KMS-11 (cell line): ENCODE measurements at regions not wholly inside any gene's neighbourhood (a gene's known extent, or its start where the extent isn't known, plus 50 kb on each side); places are given as distances from the start of the nearest gene placed in this dataset.
"Not testable (repeated sequence)": the region's sequence is repeated elsewhere in the genome, so short reads cannot be mapped to it uniquely, and the experiment has no call there.

Experiments used
- H2AFZ ChIP-seq: fragments of 200-600 bp; sonication (generic); 2 replicates; pipeline ENCODE4 v1.6.1; 2016; ENCODE audit warnings: antibody characterized with exemption, mixed run types, low read depth
- H3K27ac ChIP-seq: fragments of 200-600 bp; sonication (generic); 2 replicates; pipeline ENCODE4 v1.6.1; 2016; ENCODE audit warnings: mild to moderate bottlenecking, mixed run types
- H3K27me3 ChIP-seq: fragments of 200-600 bp; sonication (generic); 2 replicates; pipeline ENCODE4 v1.6.1; 2017; ENCODE audit warnings: mild to moderate bottlenecking, low read depth, mixed run types, moderate library complexity; ENCODE audit not compliant: insufficient read depth
- H3K36me3 ChIP-seq: fragments of 200-600 bp; sonication (generic); 2 replicates; pipeline ENCODE4 v1.6.1; 2017; ENCODE audit warnings: mild to moderate bottlenecking, mixed run types; ENCODE audit not compliant: insufficient read depth
- H3K4me1 ChIP-seq: fragments of 200-600 bp; sonication (generic); 2 replicates; pipeline ENCODE4 v1.6.1; 2016; ENCODE audit warnings: mild to moderate bottlenecking, low read depth, mixed run types; ENCODE audit not compliant: poor library complexity, severe bottlenecking
- H3K4me2 ChIP-seq: fragments of 200-600 bp; sonication (generic); 2 replicates; pipeline ENCODE4 v1.7.0; 2016; ENCODE audit warnings: mild to moderate bottlenecking, mixed run types
- H3K4me3 ChIP-seq: fragments of 200-600 bp; sonication (generic); IDR thresholded peaks from 2 replicates; pipeline ENCODE4 v1.6.1; 2017; ENCODE audit warnings: low read depth, low read length, mixed read lengths; ENCODE audit not compliant: insufficient read depth
- H3K79me2 ChIP-seq: fragments of 200-600 bp; sonication (generic); 2 replicates; pipeline ENCODE4 v1.6.1; 2016; ENCODE audit warnings: low read depth, mixed run types; ENCODE audit not compliant: insufficient read depth
- H3K9ac ChIP-seq: fragments of 200-600 bp; sonication (generic); 2 replicates; pipeline ENCODE4 v1.6.1; 2016; ENCODE audit warnings: mild to moderate bottlenecking, mixed run types
- H4K20me1 ChIP-seq: fragments of 200-600 bp; sonication (generic); 2 replicates; pipeline ENCODE4 v1.6.1; 2016; ENCODE audit warnings: mild to moderate bottlenecking, mixed run types; ENCODE audit not compliant: insufficient read depth
- TF ChIP-seq, protein P1 (sequence below): fragments of 200-600 bp; sonication (generic); conservative IDR thresholded peaks from 2 replicates; pipeline ENCODE4 v1.6.1; 2017; ENCODE audit warnings: low read depth, mild to moderate bottlenecking, antibody characterized with exemption, low read length, moderate library complexity, mixed read lengths

DNA sequence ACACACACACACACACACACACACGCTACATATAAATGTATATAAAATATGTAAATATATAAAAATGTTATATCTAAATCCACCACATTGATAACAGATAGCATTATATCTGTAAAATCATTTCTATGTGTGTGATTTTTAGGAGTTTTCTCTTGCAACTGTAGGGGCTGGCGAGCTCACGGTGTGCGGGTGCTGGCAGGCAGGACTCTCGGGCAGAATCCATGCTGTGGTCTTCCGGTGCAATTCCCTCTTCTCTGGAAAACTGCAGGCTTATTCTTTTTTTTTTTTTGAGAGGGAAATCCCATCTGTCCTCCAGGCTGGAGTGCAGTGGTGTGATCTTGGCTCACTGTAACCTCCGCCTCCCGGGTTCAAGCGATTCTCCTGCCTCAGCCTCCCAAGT lies 205.8 kb downstream of the NPIPB11 start:
- not testable (repeated sequence) for H3K4me1 ChIP-seq

DNA sequence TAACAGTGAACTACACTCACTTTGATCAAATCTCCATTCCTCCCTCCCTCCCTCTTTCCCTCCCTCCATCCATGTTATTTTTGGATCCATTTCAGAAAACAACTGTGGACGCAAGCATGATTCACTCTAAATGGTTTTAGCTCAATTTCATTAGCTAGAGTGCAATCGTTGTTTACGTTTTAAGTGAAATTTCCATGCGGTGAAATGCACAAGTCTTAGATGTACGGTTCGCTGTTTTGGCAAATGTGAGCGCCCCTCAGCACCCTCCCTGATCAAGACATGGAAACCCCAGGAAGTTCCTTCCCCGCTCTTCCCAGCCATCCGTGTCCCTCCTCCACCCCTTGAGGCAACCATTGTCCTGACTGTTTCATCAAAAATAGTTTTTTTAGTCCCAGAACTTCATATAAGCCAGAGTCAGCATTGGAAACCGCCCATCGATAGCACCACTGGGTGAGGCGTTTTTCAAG lies 206.3 kb downstream of the NPIPB11 start:
- H3K4me2 ChIP-seq, H3K4me3 ChIP-seq, H3K27ac ChIP-seq, H4K20me1 ChIP-seq, H2AFZ ChIP-seq, H3K36me3 ChIP-seq, H3K9ac ChIP-seq, H3K4me1 ChIP-seq, H3K79me2 ChIP-seq: not testable (repeated sequence)
- H3K27me3 ChIP-seq: peaks cover 11% of the 10 kb centered on the region; the same call in 1 of the 2 replicates

More for the DNA sequence above, 205.8 kb downstream of the NPIPB11 start:
- H3K4me3 ChIP-seq, H3K27ac ChIP-seq, H2AFZ ChIP-seq, H4K20me1 ChIP-seq, H3K79me2 ChIP-seq, H3K9ac ChIP-seq, H3K4me2 ChIP-seq, H3K27me3 ChIP-seq, H3K36me3 ChIP-seq: not testable (repeated sequence)

DNA sequence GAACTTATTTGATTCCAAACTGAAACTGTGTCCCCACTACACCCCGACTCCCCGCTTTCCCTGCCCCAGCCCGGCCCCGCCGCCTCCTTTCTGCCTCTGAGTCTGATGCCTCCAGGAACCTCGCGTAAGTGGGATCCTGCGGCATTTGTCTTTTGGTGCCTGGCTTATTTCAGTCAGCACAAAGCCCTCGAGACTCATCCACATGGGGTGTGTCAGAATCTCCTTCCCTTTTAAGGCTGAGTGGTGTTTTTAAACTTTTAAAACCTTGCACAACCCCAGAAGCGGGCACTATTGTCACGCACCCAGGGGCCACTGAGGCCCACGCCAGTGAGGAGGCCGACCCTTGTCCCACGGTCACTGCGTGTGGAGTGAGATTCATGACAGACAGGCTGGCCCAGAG lies 206.9 kb downstream of the NPIPB11 start:
- H3K4me3 ChIP-seq, H3K4me1 ChIP-seq, H3K9ac ChIP-seq, H4K20me1 ChIP-seq, H2AFZ ChIP-seq, H3K79me2 ChIP-seq, H3K36me3 ChIP-seq, H3K27ac ChIP-seq, H3K4me2 ChIP-seq: not testable (repeated sequence)
- H3K27me3 ChIP-seq: peaks cover 11% of the 10 kb centered on the region; the same call in 1 of the 2 replicates

DNA sequence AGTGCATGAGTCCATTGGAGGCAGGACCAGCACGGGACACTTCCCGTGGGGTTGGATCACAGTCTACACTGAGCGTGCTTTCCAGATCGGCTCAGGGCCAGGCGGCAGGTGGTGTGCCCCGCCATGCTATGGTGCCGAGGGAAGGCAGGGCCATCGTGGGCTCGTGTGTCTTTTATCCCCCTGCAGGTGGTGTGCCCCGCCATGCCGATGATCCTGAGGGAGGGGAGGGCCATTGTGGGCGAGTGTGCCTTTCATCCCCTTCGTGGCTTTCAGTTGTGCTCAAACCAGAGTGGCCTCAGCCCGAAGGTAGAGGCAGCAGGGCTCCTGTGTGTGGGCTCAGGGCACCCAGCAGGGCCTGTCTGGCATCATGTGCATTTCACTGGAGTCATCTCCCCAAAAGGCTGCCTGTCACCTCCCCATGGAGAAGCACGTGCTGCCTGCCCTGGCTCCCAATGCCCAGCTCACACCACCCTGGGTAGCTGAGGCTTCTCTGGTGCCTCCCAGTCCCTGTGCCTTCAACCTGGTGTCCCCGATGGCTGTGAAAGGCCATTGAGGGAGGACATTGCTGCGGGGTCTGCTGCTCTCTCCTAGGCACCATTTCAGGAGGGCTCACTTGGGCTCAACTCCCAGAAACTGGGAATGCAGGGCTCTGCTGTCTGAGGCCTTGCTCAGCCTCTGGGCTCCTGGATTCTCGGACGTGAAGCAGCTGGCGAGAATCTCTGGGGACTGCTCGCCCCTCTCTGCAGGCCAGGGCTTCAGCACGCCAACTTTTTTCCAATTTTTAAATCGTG lies 207.6 kb downstream of the NPIPB11 start:
- no peak overlapping the region for H2AFZ ChIP-seq
- no peaks in the 10 kb centered on the region for H4K20me1 ChIP-seq
- no peaks in the 10 kb centered on the region for H3K4me1 ChIP-seq
- no peaks in the 10 kb centered on the region for H3K36me3 ChIP-seq
- H3K79me2 ChIP-seq: no peaks in the 10 kb centered on the region
- H3K9ac ChIP-seq: no peak overlapping the region
- TF ChIP-seq, protein P1, sequence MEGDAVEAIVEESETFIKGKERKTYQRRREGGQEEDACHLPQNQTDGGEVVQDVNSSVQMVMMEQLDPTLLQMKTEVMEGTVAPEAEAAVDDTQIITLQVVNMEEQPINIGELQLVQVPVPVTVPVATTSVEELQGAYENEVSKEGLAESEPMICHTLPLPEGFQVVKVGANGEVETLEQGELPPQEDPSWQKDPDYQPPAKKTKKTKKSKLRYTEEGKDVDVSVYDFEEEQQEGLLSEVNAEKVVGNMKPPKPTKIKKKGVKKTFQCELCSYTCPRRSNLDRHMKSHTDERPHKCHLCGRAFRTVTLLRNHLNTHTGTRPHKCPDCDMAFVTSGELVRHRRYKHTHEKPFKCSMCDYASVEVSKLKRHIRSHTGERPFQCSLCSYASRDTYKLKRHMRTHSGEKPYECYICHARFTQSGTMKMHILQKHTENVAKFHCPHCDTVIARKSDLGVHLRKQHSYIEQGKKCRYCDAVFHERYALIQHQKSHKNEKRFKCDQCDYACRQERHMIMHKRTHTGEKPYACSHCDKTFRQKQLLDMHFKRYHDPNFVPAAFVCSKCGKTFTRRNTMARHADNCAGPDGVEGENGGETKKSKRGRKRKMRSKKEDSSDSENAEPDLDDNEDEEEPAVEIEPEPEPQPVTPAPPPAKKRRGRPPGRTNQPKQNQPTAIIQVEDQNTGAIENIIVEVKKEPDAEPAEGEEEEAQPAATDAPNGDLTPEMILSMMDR: no peak
- H3K4me3 ChIP-seq: no peak overlapping the region
- no peak overlapping the region for H3K27ac ChIP-seq
- H3K4me2 ChIP-seq: no peak overlapping the region
- H3K27me3 ChIP-seq: peaks cover 11% of the 10 kb centered on the region; the same call in 1 of the 2 replicates

DNA sequence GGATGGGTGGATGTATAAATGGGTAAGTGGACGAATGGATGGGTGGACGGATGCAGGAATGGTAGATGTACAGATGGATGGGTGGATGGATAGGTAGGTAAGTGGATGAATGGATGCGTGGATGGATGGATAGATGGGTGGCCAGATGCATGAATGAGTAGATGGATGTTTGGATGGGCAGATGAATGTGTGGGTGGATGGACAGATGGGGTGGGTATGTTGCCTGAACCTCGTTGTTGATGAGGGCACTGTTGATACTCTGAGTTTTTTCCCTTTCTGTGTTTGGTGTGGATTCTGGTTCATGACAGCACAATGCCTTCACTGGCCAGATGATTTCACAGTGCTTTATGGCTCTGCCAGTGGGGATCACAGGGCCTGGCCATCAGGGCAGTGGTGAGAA lies 208.3 kb downstream of the NPIPB11 start:
- H3K4me1 ChIP-seq: no peaks in the 10 kb centered on the region
- H3K27ac ChIP-seq: no peak overlapping the region
- no peaks in the 10 kb centered on the region for H3K79me2 ChIP-seq
- H2AFZ ChIP-seq: no peak overlapping the region
- TF ChIP-seq, protein P1: no peak
- H3K9ac ChIP-seq: no peak overlapping the region
- no peaks in the 10 kb centered on the region for H3K36me3 ChIP-seq
- no peaks in the 10 kb centered on the region for H4K20me1 ChIP-seq
- no peak overlapping the region for H3K4me2 ChIP-seq
- no peak overlapping the region for H3K4me3 ChIP-seq
- H3K27me3 ChIP-seq: peaks cover 14% of the 10 kb centered on the region; the same call in 1 of the 2 replicates

DNA sequence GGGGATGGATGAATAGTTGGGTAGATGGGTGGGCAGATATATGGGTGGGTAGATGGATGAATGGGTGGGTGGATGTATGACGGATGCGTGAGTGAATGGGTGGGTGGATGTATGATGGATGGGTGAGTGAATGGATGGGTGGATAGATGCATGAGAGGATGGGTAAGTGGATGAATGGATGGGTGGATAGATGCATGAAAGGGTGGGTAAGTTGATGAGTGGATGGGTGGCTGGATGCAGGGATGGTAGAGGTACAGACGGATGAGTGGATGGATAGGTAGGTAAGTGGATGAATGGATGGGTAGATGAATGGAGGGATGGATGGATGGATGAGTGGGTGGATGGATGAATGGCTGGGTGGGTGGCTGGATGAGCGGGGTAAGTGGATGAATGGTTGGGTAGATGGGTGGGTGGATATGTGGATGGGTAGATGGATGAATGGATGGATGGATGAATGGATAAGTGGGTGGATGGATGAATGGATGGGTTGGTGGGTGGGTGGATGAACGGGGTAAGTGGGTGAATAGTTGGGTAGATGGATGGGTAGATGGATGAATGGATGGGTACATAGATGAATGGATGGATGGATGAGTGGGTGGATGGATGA lies 208.9 kb downstream of the NPIPB11 start:
- H3K36me3 ChIP-seq, H3K4me3 ChIP-seq, H3K4me2 ChIP-seq, H4K20me1 ChIP-seq, H3K79me2 ChIP-seq, H3K27ac ChIP-seq, H2AFZ ChIP-seq, H3K4me1 ChIP-seq, H3K9ac ChIP-seq: not testable (repeated sequence)
- peaks cover 10% of the 10 kb centered on the region; the same call in 1 of the 2 replicates for H3K27me3 ChIP-seq

DNA sequence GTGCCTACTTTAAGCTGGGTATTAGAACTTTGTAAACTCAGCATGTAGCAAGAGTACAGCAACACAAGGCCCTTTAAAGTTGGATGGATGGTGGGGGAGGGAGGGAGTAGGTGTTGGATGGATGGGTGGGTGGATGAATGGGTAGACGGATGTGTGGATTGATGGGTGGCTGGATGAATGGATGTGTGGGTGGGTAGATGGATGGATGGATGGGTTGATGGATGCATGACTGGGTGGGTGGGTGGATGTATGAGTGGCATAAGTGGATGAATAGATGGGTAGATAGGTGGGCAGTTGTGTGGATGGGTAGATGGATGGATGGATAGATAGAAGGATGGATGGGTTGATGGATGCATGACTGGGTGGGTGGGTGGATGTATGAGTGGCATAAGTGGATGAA lies 209.8 kb downstream of the NPIPB11 start:
- not testable (repeated sequence) for H3K9ac ChIP-seq, H3K4me3 ChIP-seq, H3K36me3 ChIP-seq, H3K4me1 ChIP-seq, H3K79me2 ChIP-seq, H2AFZ ChIP-seq, H4K20me1 ChIP-seq, H3K27ac ChIP-seq, H3K4me2 ChIP-seq
- H3K27me3 ChIP-seq: peaks cover 10% of the 10 kb centered on the region; the same call in 1 of the 2 replicates

DNA sequence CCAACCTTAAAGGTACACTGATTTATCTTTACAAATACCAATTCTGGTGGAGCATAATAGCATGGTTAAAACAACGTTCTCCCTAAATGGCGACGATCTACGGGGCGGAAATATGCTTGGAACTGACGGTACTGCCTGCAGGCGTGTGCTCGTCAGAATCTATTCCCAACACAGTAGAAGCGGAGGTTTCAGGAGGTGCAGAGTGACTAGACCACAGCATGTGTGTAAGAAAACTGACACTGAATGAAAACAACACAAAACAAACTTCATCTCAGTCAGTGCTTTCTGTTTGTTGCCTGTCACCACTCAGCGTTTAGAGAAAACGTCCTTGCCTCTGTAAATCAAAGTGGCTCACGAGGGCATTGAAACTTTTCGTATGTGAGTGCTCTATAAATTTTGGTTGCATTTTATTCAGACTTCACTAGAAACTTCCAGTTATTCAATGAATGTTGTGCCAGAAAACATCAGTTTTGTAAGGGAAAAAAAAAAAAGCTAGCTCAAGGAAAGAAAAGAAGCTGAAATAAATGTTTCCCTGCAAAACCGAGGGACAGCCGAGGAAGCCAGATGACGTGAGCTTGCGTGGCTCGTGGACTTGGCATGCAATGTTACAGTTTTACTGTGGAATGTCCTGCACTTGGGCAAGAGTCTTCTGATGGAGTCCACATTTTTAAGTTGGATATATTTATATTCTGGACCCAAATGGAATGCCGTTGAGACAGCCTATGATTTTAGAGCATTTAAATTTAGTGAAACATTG lies 210.4 kb downstream of the LAT start:
- not testable (repeated sequence) for H3K9ac ChIP-seq, H3K27ac ChIP-seq, H3K4me3 ChIP-seq, H2AFZ ChIP-seq, H3K79me2 ChIP-seq, H4K20me1 ChIP-seq, H3K4me2 ChIP-seq, H3K36me3 ChIP-seq, H3K4me1 ChIP-seq
- peaks cover 14% of the 10 kb centered on the region; the same call in 1 of the 2 replicates for H3K27me3 ChIP-seq
